ENCODE measurements at regions not wholly inside any gene's neighbourhood (a gene's known extent, or its start where the extent isn't known, plus 50 kb on each side); places are given as distances from the start of the nearest gene placed in this dataset.

- H3K9ac ChIP-seq (ENCODE audit: low read length): no peak overlapping the region
- H4K20me1 ChIP-seq (ENCODE audit: insufficient read depth, low read length): no peaks in the 10 kb centered on the region
- H3K79me2 ChIP-seq (ENCODE audit: insufficient read depth, low read length): no peaks in the 10 kb centered on the region
- H2AFZ ChIP-seq (ENCODE audit: low read length): no peak overlapping the region
- H3K36me3 ChIP-seq (ENCODE audit: insufficient read depth, low read length): no peaks in the 10 kb centered on the region
- H3K27ac ChIP-seq (ENCODE audit: low read depth, low read length, poor library complexity, severe bottlenecking): no peak overlapping the region
- H3K4me2 ChIP-seq (ENCODE audit: low read length): no peak overlapping the region
- no peaks in the 10 kb centered on the region for H3F3A ChIP-seq (ENCODE audit: insufficient read depth, low read length)
- no peak overlapping the region for H3K4me3 ChIP-seq (ENCODE audit: low read depth, low read length, poor library complexity, severe bottlenecking)
- H3K9me2 ChIP-seq (ENCODE audit: low read depth, low read length): no peaks in the 10 kb centered on the region
- TF ChIP-seq CTCF (IDR thresholded peaks at IDR 0.05; ENCODE audit: low read length) (no peak), EZH2 (IDR thresholded peaks at IDR 0.05; ENCODE audit: borderline replicate concordance, low read length) (no peak)
- no peaks in the 10 kb centered on the region for H3K9me3 ChIP-seq (ENCODE audit: low read length)
- H3K4me1 ChIP-seq (ENCODE audit: insufficient read depth, low read length, severe bottlenecking): no peaks in the 10 kb centered on the region
- no peaks in the 10 kb centered on the region for H3K27me3 ChIP-seq (ENCODE audit: insufficient read depth, low read length)
Observed at GRCh38 chr10:8919280-8919679, 864.8 kb downstream of the GATA3 start.

- no peak for TF ChIP-seq EZH2 (IDR thresholded peaks at IDR 0.05; ENCODE audit: borderline replicate concordance, low read length)
- H3F3A ChIP-seq (ENCODE audit: insufficient read depth, low read length): no peaks in the 10 kb centered on the region
- no peaks in the 10 kb centered on the region for H3K4me1 ChIP-seq (ENCODE audit: insufficient read depth, low read length, severe bottlenecking)
- H3K4me3 ChIP-seq (ENCODE audit: low read depth, low read length, poor library complexity, severe bottlenecking): no peak overlapping the region
- H3K27me3 ChIP-seq (ENCODE audit: insufficient read depth, low read length): no peaks in the 10 kb centered on the region
- H3K9ac ChIP-seq (ENCODE audit: low read length): no peak overlapping the region
- no peaks in the 10 kb centered on the region for H4K20me1 ChIP-seq (ENCODE audit: insufficient read depth, low read length)
- no peak overlapping the region for H2AFZ ChIP-seq (ENCODE audit: low read length)
- H3K79me2 ChIP-seq (ENCODE audit: insufficient read depth, low read length): no peaks in the 10 kb centered on the region
- no peak overlapping the region for H3K4me2 ChIP-seq (ENCODE audit: low read length)
- H3K36me3 ChIP-seq (ENCODE audit: insufficient read depth, low read length): no peaks in the 10 kb centered on the region
- H3K9me2 ChIP-seq (ENCODE audit: low read depth, low read length): no peaks in the 10 kb centered on the region
- no peaks in the 10 kb centered on the region for H3K9me3 ChIP-seq (ENCODE audit: low read length)
- no peak overlapping the region for H3K27ac ChIP-seq (ENCODE audit: low read depth, low read length, poor library complexity, severe bottlenecking)
Observed at GRCh38 chr10:8921568-8921967, 867.1 kb downstream of the GATA3 start.

GRCh38 chr10:8923096-8923495 lies 868.6 kb downstream of the GATA3 start:
- Histone ChIP-seq H3K9me2 (ENCODE audit: low read depth, low read length) (no peaks in the 10 kb centered on the region), H3K27me3 (ENCODE audit: insufficient read depth, low read length) (no peaks in the 10 kb centered on the region), H3K4me1 (ENCODE audit: insufficient read depth, low read length, severe bottlenecking) (no peaks in the 10 kb centered on the region)

More at GRCh38 chr10:8923096-8923495, 868.6 kb downstream of the GATA3 start:
- Histone ChIP-seq H4K20me1 (ENCODE audit: insufficient read depth, low read length) (no peaks in the 10 kb centered on the region), H3K36me3 (ENCODE audit: insufficient read depth, low read length) (no peaks in the 10 kb centered on the region), H3K79me2 (ENCODE audit: insufficient read depth, low read length) (no peaks in the 10 kb centered on the region), H3K9me3 (ENCODE audit: low read length) (no peaks in the 10 kb centered on the region), H2AFZ (ENCODE audit: low read length) (no peak overlapping the region), H3K4me3 (ENCODE audit: low read depth, low read length, poor library complexity, severe bottlenecking) (no peak overlapping the region), H3K27ac (ENCODE audit: low read depth, low read length, poor library complexity, severe bottlenecking) (no peak overlapping the region), H3K4me2 (ENCODE audit: low read length) (no peak overlapping the region), H3K9ac (ENCODE audit: low read length) (no peak overlapping the region), H3F3A (ENCODE audit: insufficient read depth, low read length) (no peaks in the 10 kb centered on the region)
- TF ChIP-seq EZH2 (IDR thresholded peaks at IDR 0.05; ENCODE audit: borderline replicate concordance, low read length) (no peak), CTCF (IDR thresholded peaks at IDR 0.05; ENCODE audit: low read length) (no peak)
